Stimulated activated CD8-positive, alpha-beta memory T cell treated with anti-CD3 and anti-CD28 coated beads, Interleukin-2, amount 100 ng/mL, for 48 hours (primary cell): ENCODE measurements at regions not wholly inside any gene's neighbourhood (a gene's known extent, or its start where the extent isn't known, plus 50 kb on each side); places are given as distances from the start of the nearest gene placed in this dataset.
"Not testable (repeated sequence)": the region's sequence is repeated elsewhere in the genome, so short reads cannot be mapped to it uniquely, and the experiment has no call there.

Experiments
- DNase-seq, 2 donors: peaks; one replicate each; pipeline ENCODE4 v3.0.0-alpha.2; 2020; ENCODE audit warnings: low read depth in 2 of 2

DNA sequence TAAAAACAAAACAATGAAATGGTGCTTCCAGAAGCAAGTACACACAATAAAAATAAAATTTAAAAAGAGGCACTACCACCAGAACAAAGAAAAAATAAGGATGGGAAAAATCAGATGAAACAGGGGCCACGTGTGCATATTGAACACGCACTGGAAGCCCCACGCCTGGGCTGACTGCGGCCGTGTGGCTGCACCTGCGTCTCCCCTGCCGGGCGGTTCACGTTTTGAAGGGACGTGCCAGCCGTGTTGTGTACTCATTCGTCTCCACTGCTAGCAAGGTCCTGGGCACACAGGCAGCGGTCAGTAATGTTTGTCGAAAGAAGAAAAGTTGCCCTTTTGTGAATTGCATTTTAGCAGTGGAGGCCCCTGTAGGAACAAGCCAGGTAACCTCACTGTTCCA is 255.9 kb upstream of the RNF32 start:
- DNase-seq, result no peak

GRCh38 chr7:156383526-156383925 is 257.0 kb upstream of the RNF32 start:
- no peak for DNase-seq

DNA sequence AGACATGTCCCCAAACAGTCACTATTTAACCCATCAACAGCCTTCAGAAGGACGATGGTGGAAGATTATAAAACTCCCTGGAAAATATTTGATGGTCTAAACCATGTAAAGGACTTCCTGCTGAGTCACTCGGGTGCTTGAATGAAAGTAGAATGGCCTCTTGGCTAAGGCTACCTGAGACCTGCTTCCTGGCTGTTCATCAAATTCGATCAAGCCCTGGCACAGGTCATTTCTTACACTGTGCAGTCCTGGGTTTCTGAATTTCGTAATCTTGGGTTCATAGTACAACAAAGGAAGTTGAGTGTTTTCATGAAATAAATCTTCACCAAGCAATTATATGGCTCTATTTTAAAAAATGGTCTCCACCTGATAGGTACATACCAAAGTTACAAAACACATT is 260.3 kb upstream of the RNF32 start:
- no peak for DNase-seq

GRCh38 chr7:156379324-156380070 is 261.1 kb upstream of the RNF32 start:
- DNase-seq, result no peak

- no peak for DNase-seq
These were observed 261.8 kb upstream of the RNF32 start for GRCh38 chr7:156378806-156379205.

GRCh38 chr7:156376317-156376716 is 264.3 kb upstream of the RNF32 start:
- DNase-seq, result no peak

GRCh38 chr7:156374335-156374734 is 266.2 kb upstream of the RNF32 start:
- DNase-seq, result no peak

DNA sequence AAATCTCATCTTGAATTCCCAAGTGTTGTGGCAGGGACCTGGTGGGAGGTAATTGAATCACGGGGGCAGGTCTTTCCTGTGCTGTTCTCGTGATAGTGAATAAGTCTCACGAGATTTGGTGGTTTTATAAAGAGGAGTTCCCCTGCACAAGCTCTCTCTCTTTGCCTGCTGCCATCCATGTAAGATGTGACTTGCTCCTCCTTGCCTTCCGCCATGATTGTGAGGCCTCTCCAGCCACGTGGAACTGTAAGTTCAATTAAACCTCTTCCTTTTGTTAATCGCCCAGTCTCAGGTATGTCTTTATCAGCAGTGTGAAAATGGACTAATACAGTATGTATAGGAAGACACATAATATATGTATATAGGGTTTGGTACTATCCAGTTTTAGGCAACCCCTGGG is 270.6 kb upstream of the RNF32 start:
- DNase-seq, result not testable (repeated sequence)

DNA sequence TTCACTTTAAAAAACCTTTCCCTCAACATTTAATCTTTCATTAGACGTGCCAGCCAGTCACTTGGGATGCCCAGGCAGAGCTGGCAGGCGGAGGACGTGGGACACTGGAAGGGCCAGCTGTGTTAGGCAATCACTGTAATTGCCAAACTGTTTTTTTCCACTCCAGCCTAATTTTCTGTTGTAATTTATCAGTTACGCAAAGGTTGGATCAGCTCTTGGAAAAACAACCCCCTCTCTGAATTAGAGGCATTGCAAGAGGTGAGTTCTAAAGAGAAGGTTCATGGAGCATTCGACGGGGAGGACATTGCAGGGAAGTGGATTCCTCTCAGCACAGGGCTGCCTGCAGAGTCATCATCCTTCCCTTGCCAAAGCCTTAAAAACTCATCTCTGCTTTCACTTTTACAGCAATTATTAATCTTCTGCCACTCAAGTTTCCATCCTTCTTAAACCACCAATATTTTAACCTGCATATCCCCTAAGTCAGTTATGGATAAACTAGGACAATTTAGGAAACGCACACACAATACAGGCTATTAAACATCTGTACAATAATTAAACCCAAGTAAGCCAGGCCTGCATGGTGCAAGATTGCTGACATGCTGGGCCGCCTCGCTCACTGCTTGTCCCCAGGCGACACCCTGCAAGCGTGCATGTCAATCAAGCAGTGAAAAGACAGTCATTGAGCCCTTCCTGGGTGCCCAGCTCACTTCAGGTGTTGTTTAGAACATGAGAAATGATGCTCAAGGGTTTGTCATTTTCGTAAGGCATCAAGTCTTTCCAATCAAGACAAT is 272.3 kb upstream of the RNF32 start:
- no peak for DNase-seq

DNA sequence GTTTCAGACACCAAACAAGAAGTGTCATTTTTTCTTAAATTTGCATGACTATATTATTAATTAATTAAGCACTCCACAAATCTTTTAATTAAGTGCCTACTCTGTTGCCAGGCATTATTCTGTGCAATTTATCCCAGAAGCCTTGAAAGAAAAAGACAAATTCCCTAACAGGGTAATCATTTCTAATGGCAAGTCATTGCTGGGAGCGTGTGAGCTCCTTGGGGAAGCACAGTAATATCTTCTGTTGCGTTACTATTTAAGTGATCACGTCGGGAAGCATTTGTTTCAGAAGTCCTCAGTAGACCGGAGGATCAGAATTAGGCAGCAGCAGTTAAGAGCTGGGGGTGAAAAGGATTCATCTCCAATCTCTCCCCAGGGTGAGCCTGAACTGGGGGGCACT is 276.8 kb upstream of the RNF32 start:
- no peak for DNase-seq

DNA sequence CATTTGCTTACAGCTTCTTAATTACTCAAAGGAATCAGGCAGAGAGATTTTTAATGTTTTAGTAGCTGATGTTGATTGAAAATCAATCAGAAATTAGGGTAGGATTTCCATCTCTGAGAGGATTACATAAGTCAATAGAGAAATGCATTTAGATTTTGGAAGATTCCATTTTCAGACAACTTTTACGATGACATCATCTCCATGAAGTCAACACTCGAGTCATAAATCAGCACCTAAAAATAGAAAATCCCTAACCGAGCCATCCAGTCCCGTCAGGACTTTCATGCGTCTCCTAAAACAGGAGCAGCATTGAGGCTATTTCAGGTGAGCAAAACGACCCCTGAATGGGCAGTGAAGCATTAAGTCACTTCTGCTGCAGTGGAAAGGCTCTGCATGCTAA is 279.7 kb upstream of the RNF32 start:
- DNase-seq, result no peak

- no peak for DNase-seq
These were observed 284.0 kb upstream of the RNF32 start for GRCh38 chr7:156356551-156356950.

GRCh38 chr7:156353352-156353751 is 287.2 kb upstream of the RNF32 start:
- no peak for DNase-seq

DNA sequence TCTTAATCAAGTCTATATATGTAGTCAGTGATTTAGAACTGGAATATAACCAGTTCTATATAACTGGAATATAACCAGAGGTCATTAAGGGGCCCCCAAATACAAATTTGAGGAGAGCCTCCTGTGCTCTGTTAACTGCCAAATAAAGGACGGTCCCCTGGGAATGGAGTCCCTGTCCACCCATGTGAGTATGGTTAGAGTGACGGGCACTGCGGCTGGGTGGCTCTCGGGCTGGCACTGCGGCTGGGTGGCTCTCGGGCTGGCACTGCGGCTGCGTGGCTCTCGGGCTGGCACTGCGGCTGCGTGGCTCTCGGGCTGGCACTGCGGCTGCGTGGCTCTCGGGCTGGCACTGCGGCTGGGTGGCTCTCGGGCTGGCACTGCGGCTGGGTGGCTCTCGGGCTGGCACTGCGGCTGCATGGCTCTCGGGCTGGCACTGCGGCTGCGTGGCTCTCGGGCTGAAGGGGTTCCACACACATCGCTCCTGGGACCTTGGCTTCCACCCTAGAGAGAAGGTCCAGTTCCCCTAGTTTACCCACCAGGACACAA is 292.8 kb upstream of the RNF32 start:
- DNase-seq, result not testable (repeated sequence)

GRCh38 chr7:156347132-156347531 is 293.4 kb upstream of the RNF32 start:
- no peak for DNase-seq

GRCh38 chr7:156344595-156344994 is 296.0 kb upstream of the RNF32 start:
- DNase-seq, result no peak

- no peak for DNase-seq
These were observed 305.9 kb upstream of the RNF32 start for GRCh38 chr7:156334636-156335035.

DNA sequence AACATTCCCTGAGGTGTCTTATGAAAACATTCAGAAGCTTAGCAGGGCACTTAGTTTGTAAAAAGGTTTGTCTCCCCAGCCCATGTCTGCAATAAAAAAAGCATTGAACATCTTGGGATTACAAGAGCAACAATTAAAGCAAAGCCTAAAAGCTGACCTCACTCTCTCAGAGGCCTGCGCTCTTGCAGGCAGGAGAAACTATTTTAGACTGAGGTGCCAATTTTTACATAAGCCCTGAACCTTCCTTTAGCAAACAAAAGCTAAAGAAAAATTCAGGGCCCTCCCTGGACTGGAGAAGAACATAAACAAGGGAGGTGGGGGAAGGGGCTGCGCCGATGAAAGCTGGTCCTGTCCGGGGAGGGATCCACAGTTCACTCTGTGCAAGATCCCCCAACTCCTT is 312.7 kb upstream of the RNF32 start:
- DNase-seq, result no peak

DNA sequence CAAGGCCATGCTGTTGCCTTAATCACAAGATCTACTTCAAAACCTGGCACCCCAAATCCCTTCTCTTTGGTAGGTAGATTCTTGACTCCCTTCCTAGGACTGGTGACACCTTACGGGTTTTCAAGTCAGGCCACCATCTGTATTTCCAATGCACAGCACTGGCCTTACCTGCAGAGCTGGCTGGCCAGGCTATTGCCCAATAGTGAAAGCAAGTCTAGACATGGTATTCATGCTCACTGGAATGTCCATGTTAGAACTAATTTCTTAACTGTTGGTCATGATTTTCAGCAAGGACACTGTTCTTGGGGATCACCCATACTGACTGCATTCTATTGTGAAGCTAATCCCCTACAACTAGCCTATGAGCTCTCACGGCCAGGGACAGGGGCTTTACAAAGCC is 313.1 kb upstream of the RNF32 start:
- no peak for DNase-seq

DNA sequence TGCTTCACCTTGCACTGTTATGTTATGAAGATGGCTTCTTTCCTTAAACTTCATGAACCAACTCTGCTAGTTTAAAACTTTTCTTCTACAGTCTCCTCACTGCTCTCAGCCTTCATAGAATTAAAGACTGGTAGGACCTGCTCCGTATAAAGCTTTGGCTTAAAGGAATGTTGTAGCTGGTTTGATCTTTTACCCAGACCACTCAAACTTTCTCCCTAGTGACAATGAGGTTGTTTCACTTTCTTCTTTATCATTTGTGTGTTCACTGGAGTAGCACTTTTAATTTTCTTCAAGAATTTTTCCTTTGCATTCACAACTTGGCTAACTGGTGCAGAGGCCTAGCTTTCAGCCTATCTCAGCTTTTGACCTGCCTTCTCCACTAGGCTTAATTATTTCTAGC is 316.4 kb upstream of the RNF32 start:
- no peak for DNase-seq

DNA sequence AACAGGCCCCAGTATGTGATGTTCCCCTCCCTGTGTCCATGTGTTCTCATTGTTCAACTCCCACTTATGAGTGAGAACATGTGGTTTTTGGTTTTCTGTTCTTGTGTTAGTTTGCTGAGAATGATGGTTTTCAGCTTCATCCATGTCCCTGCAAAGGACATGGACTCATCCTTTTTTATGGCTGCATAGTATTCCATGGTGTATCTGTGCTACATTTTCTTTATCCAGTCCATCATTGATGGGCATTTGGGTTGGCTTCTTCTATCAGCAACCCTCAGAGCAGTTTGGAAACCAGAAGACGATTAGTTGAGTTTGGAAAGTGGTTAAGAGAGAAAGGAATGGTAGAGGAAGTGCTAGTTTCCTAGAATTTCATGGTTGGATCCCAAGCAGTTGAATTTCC is 319.1 kb upstream of the RNF32 start:
- not testable (repeated sequence) for DNase-seq

DNA sequence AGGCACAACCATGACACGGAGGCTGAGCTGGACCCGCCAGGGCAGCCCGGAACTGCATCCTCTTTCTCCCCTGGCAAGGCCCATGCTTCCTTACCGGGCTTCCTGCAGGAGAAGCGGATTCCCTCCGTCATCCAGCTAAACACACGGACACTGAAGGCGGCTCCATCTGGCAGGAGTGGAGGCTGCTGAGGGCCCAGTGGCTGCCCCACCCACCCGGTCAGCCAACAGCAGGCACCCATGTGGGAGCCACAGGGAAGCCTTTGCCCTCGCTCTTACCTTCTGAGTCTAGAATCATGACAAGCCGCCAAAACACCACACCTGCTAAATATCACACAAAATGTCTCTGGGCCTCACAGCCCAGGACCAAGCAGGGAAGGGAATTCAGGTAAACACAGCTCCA is 321.6 kb upstream of the RNF32 start:
- no peak for DNase-seq

GRCh38 chr7:156318426-156318825 is 322.1 kb upstream of the RNF32 start:
- DNase-seq, result no peak
